ENCODE measurements at regions not wholly inside any gene's neighbourhood (a gene's known extent, or its start where the extent isn't known, plus 50 kb on each side); places are given as distances from the start of the nearest gene placed in this dataset.
"Not testable (repeated sequence)": the region's sequence is repeated elsewhere in the genome, so short reads cannot be mapped to it uniquely, and the experiment has no call there.

GRCh38 chr5:167858186-167858855 is 433.1 kb upstream of the WWC1 start:
- TF ChIP-seq, protein P1, sequence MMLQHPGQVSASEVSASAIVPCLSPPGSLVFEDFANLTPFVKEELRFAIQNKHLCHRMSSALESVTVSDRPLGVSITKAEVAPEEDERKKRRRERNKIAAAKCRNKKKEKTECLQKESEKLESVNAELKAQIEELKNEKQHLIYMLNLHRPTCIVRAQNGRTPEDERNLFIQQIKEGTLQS (IDR thresholded peaks at IDR 0.05): not testable (repeated sequence)
- TF ChIP-seq FOXA1 (IDR thresholded peaks at IDR 0.05); YY1 (IDR thresholded peaks at IDR 0.05); JUND (IDR thresholded peaks at IDR 0.05); GABPA (IDR thresholded peaks at IDR 0.05 in 1 of 2, conservative IDR thresholded peaks at IDR 0.05 in 1 of 2); TAF1 (conservative IDR thresholded peaks at IDR 0.05); SP1 (IDR thresholded peaks at IDR 0.05); REST (IDR thresholded peaks at IDR 0.05); MAX (IDR thresholded peaks at IDR 0.05); RAD21 (IDR thresholded peaks at IDR 0.05): not testable (repeated sequence)
- TF ChIP-seq, protein P2, sequence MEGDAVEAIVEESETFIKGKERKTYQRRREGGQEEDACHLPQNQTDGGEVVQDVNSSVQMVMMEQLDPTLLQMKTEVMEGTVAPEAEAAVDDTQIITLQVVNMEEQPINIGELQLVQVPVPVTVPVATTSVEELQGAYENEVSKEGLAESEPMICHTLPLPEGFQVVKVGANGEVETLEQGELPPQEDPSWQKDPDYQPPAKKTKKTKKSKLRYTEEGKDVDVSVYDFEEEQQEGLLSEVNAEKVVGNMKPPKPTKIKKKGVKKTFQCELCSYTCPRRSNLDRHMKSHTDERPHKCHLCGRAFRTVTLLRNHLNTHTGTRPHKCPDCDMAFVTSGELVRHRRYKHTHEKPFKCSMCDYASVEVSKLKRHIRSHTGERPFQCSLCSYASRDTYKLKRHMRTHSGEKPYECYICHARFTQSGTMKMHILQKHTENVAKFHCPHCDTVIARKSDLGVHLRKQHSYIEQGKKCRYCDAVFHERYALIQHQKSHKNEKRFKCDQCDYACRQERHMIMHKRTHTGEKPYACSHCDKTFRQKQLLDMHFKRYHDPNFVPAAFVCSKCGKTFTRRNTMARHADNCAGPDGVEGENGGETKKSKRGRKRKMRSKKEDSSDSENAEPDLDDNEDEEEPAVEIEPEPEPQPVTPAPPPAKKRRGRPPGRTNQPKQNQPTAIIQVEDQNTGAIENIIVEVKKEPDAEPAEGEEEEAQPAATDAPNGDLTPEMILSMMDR (IDR thresholded peaks at IDR 0.05; ENCODE audit: low read depth, low read length, missing input control): not testable (repeated sequence)

Measured in liver (tissue), 3 donors.